IPS-NIHi7 (cell line): ENCODE measurements at regions not wholly inside any gene's neighbourhood (a gene's known extent, or its start where the extent isn't known, plus 50 kb on each side); places are given as distances from the start of the nearest gene placed in this dataset.
"Not testable (repeated sequence)": the region's sequence is repeated elsewhere in the genome, so short reads cannot be mapped to it uniquely, and the experiment has no call there.

Source experiments
- DNase-seq: peaks from one replicate; pipeline ENCODE4 v3.0.0; 2012; ENCODE audit warnings: mixed read lengths; ENCODE audit errors: extremely low spot score

DNA sequence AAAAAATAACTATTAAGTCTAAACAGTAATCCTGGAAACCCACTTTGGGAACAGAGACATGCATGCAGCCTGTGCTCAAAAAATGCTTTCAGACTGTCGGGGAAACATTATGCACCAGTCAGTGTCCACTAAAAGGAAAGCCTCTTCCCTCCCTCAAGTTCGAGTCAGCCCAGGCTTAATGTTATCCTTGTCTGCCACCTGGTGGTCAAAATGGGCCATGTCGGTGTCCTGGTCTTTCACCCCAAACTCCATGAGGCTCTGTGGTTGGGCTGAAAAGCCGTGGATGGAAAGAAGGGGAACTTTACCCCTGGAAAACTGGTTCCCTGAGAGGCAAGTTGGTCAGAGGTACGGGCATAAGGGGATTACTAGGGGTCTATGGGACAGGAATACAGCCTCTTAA, 88.4 kb upstream of the ZNF492 start:
- peak; percentile 54 for DNase-seq

DNA sequence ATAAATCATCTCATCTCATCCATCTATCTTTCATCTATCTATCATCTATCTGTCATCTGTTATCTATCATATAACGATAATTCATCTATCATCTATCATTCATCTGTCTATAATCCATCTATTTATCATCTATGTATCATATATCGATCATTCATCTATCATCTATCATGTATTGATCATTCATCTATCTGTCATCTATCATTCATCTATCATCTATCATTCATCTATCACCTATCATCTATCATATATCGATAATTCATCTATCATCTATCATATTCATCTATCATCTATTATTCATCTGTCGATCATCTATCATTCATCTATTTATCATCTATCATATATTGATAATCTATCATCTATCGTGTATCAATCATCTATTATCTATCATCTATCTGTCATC, 100.4 kb upstream of the ZNF492 start:
- DNase-seq, result no peak

DNA sequence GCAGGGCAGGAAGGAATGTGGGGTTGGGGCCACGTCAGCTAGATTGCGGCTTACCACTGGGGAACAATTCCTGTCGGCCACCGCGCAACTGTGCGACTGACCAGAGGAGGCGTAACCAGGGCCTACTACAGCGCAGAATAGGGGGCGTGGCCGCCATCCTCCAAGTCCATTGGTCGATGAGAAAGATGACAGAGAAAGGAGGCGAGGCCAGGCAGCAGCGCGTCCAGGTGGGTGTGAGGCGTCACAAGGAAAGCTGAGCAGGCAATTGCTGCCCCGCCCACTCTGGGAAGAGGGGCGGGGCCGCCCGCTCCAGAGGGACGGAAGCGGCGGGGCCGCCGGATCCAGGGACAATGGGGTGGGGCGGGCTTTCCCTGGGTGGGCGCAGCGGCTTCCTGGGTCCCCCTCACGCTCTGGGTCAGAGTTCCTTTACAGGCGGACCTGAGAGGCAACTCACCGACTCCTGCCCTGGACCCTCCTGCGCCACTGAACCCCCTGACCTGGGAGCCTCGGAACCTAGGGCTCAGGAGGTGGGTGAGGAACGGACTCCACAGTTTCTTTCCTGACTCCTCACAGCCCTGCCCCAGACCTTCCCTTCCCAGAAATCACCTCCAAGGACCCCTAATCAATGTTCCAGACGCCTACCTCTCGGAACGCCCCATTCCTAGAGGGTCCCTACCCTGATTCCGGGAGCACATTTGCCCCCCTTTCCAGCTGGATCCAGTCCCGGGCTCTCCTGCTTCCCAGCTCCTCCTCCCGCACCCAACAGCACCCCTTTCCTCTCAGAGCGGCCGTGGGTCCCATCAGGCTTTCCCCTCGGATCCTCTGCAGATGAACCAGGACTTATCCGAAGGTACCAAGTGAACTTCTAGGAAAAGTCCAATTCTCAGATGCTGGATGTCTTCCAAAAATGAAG, 101.5 kb upstream of the ZNF492 start:
- no peak for DNase-seq

DNA sequence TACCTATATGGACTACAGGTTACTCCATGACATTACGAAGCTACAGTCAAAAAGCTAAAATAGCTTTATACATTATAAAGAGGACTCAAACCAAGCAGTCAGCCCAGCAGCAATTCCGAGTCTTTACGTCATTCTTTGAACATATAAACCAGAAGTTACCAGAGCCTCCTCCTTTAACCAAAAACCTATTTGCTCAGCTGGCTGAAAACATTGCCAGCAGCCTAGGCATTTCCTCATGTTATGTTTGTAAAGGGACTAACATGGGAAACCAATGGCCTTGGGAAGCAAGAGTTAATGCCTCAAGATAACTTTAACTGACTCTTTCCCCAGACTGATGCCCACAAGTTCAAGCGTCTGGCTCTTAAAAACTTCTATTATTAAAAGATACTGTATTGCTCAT, 104.1 kb upstream of the ZNF492 start:
- DNase-seq, result no peak

DNA sequence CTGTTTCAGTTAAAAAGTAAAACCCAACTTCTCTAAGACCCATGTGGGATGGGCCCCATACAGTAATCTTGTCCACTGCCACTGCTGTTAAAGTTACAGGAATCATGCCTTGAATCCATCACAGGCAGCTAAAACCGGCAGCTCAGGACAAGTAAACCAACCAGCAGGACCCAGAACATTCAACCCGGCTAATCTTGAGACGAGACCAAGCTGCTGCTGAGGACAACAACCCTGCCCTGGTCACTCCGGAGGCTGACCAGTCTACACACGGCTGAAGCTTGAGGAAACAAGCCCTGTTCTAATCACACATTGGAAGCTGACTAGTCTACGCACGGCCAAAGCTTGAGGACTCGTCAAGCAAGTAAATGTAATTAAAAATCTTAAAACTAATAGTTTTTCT, 105.2 kb upstream of the ZNF492 start:
- no peak for DNase-seq

DNA sequence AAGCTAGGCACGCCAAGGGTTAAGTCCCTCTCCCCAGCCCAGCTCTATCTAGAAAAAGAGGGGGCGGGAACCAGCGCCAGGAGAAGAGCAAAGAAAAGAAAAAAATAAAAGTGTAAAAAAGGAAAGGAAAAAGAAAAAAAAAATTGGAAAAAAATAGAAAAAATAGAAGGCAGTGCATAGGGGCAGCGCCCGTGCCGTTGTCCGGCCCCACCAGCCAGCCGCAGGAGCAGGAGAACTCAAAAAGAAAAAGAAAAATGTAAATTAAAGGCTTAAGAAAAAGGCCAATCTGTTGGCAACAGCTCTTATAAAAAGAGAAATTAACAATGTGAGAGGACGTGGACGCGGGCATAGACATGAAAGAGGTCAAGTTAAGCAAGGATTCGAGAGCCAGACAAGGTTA, 105.4 kb upstream of the ZNF98 start:
- DNase-seq, result no peak

DNA sequence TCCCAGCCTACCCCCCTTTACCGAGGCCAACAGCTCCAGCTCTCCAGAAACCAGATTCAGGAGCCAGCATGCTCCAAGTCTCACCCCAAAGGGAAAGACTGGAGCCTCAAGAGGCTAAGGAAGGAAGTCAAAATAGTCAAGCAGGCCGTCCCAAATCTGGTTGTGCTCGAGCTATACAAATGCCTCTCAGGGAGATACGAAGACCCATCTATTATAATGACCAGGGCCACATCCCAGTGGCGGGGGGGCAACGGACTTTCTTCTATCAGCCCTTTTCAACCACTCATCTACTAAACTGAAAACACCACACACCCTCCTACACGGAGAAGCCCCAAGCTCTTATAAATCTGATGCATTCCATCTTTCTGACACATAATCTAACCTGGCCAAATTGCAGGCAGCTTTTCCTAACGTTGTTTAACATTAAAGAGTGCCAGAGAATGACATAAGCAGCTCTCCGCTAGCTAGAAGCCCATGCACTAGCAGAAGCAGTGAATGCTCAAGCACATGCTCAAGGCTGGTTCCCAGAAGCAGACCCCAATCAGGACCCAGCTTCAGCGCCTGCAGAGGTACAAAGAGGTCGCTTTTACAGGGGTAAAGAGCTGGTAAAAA, 104.6 kb upstream of the ZNF98 start:
- no peak for DNase-seq

DNA sequence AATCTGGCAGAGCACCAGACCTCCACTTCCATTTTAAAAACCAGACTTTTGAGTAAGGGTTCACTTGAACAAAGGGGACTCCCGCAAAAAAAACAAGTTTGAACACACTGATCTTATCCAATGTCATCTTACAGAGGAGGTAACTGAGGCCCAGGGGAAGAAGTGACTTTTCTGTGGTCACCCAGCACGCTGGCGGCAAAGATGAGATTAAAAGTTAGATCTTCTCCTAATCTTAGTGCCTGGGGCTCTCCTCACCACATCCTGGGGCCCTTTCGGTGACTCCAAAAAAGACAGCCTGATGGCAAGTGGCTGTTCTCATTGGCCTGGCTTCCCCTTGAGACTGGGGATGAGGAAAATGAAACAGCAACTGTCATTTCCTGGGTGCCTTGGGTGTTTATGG, 101.8 kb upstream of the ZNF98 start:
- no peak for DNase-seq

DNA sequence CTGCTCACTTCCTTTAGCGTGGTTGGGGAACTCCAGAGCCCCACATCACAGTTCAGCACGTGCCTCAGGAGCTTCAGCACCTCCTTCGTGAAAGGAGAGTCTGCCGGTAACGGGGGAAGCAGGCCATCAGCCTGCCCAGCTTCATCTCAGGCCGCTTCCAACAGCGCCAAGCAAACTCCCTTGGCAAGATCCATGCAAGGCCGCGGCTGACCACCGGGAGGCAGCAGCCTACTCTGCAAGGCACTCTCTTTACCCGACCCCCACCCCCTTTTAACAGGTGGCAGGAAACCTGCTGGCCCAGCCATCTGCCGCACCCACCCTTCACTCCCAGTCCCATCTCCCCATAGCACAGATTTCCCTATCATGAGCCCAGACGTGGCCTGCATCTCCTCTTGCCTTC, 97.4 kb upstream of the ZNF98 start:
- not testable (repeated sequence) for DNase-seq

DNA sequence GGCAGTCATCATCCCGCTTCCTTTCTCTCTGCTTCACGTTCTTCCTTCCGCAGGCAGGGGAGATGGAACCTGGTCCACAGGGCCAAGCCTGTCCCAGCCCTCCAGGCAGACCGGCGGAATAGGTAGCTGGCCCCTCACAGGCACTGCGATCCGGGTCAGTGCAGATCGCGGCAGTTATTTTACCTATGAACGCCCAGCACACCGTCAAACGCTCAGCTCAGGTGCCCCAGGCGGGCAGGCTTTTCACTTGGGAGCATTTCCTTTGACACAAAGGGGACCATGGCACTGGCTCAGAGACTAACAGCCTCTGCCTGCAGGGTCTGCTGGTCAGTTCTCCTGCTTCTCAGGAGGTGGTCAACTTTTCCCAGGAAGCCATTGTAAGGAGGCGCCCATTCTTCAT, 97.0 kb upstream of the ZNF98 start:
- DNase-seq, result no peak

DNA sequence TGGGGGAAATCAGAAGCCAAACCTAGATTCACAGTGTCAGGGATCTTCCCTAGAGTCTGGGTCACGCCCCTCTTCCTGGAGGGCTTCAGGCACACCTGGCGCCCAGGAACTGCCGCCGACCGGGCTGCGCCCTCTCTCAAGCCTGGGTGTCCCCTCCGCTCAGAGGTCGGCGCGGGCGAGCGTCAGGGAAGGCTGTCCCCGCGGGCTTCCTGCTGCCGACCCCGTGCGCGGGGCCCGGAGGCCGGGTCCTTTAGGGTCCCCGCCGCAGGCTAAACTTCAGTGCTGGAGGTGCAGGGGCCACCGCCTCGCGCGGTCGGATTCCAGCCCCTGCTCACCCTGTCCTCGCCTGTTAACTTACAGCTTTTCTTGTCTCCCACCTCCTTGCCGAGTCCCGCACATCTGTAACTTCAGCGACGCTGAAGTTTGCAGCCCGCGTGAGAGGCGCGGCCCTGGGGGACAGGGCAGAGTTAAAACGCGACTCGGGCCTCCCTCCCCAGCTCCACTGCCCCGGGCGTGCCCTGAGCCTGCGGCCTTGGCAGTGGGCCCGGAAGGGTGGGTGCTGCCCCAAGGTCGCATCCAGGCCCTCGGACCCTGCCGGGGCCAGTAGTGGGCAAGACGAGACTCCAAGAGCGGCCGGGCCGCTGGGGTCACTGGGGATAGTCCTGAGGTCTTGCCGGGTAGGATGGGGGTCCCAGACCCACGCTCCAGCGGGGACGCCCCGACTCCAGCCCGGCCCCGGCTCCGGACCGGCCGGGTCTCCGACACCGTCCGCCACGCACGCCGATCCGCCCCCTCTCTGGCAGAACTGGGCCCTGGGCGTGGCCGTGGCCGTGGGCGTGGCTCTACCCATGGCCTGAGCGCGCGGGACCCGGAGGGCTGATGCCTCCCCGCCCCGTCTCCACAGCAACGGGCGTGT, 95.6 kb upstream of the ZNF98 start:
- DNase-seq, result no peak

DNA sequence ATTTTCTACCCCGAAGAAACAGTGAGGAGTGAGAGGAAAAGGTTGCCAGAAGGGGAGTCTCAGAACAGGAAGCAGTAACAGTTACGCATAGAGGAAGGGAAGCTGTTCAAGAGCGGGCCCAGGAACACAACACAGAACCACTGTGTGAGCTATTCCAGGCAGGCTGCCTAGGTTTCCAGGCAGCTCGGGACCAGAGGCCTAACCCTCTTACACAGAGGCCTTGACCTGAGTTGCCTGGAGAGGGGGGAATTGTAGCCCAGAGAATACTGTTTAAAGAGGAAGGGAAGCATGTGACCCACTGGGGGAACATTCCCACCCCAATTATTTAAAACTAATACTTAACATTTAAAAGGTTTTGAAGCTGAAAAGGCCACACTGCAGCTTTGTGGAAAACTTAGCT, 93.3 kb upstream of the ZNF98 start:
- DNase-seq, result no peak

DNA sequence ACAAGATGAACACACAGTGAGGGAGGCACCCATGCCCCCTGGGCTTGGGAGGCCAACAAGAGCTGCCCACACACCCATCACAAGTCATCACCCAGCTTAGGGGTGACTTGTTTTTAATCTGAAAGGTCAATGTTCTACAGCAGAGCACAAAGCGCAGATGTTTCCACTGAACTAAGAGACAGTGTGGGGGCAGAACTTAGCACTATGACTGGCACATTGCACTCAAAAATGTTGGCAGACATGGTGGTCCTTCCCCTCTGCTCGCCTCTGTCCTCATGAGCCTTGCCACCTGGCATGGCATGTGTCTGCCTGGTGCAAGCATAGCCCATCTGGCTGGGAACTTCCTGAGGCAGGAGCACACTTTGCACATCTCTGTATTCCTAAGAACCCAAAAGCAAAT, 81.4 kb upstream of the ZNF98 start:
- DNase-seq, result no peak

DNA sequence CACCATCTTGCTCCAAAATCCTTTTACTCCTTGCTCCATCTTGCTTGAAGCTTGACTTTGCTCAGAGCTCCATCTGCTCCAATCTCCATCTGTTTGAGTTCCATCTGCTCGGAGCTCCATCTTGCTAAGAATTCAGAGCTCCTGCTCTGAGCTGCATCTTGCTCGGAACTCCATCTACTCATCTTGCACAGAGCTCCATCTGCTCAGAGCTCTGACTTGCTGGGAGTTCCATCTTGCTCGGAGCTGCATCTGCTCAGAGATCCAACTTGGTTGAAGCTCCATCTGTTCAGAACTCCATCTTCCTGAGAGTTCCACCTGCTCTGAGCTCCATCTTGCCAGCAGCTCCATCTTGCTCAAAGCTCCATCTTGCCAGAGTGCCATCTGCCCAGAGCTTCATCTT, 80.6 kb upstream of the ZNF98 start:
- no peak for DNase-seq

DNA sequence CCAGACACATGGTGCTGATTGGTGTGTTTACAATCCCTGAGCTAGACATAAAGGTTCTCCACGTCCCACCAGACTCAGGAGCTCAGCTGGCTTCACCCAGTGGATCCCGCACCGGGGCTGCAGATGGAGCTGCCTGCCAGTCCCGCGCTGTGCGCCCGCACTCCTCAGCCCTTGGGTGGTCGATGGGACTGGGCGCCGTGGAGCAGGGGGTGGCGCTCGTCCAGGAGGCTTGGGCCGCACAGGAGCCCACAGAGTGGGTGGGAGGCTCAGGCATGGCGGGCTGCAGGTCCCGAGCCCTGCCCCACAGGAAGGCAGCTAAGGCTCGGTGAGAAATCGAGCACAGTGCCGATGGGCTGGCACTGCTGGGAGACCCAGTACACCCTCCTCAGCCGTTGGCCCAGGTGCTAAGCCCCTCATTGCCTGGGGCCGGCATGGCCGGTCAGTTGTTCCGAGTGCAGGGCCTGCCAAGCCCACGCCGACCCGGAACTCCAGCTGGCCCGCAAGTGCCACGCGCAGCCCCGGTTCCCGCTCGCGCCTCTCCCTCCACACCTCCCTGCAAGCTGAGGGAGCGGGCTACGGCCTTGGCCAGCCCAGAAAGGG, 76.8 kb upstream of the ZNF98 start:
- DNase-seq, result not testable (repeated sequence)

DNA sequence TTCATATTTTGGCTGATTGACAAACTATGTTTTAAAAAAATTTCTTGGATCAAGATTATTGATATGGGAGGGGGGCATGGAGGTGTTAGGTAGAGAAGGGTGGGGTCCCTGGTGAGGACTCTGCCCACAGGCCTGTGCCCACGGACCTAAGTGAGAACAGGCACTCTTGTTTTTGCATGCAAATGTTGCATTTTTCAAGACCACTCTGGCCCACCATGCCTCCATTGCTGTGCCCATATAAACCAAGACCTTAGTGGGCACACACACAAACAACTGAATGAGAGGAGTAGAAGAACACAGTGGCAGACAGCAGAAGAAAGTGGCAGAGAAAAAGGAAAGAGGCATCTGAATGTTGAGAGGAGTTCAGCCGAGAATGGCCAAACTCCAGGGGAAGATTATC, 69.6 kb upstream of the ZNF98 start:
- no peak for DNase-seq

DNA sequence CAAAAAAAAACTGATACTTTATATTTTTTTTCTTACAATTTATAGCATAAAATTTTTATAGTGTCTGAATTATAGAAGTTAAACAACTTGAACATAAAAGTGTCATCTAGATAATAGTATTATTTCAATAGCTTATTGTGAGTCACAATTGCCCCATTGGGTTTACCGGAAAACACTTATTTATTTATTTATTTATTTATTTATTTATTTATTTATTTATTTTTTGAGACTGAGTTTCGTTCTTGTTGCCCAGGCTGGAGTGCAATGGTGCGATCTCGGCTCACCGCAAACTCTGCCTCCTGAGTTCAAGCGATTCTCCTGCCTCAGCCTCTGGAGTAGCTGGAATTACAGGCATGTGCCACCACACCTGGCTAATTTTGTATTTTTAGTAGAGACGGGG, 61.4 kb upstream of the ZNF98 start:
- DNase-seq, result not testable (repeated sequence)

DNA sequence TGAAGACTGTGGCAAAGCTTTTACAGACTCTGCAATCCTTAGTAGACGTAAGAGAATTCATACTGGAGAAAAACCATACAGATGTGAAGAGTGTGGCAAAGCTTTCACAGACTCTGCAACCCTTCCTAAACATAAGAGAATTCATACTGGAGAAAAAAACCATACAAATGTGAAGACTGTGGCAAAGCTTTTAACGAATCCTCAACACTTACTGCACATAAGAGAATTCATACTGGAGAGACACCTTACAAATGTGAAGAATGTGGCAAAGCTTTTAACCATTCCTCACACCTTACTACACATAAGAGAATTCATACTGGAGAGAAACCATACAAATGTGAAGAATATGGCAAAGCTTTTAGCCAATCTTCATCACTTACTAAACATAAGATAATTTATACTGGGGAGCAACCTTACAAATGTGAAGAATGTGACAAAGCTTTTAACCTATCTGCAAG, 50.1 kb upstream of the ZNF98 start:
- DNase-seq, result no peak
